Colonic mucosa (tissue), 4 donors: ENCODE measurements at regions not wholly inside any gene's neighbourhood (a gene's known extent, or its start where the extent isn't known, plus 50 kb on each side); places are given as distances from the start of the nearest gene placed in this dataset.

ENCODE experiments used
- DNase-seq: peaks from one replicate; pipeline ENCODE4 v3.0.0-alpha.2; 2020
- H3K27ac ChIP-seq: fragments of 200-600 bp; one replicate; pipeline ENCODE4 v1.8.0; 2021
- H3K27me3 ChIP-seq: fragments of 200-600 bp; one replicate; pipeline ENCODE4 v1.8.0; 2021
- H3K36me3 ChIP-seq: fragments of 200-600 bp; one replicate; pipeline ENCODE4 v1.8.0; 2021
- H3K4me1 ChIP-seq: fragments of 200-600 bp; one replicate; pipeline ENCODE4 v1.8.0; 2021; ENCODE audit warnings: mild to moderate bottlenecking
- H3K4me3 ChIP-seq: fragments of 200-600 bp; one replicate; pipeline ENCODE4 v1.8.0; 2021
- H3K9ac ChIP-seq, 2 donors: one replicate each; pipeline ENCODE4 v1.7.0; 2013; ENCODE audit warnings: control low read depth in 2 of 2, low read depth in 2 of 2, low read length in 2 of 2
- H3K9me3 ChIP-seq: fragments of 200-600 bp; one replicate; pipeline ENCODE4 v1.8.0; 2021
- CTCF ChIP-seq: fragments of 200-600 bp; IDR thresholded peaks from one replicate; pipeline ENCODE4 v1.8.0; 2022; ENCODE audit warnings: antibody characterized with exemption, mild to moderate bottlenecking
- intact Hi-C: fragments of 100-400 bp; cut with DNase I; formaldehyde crosslinking; loops from one replicate; pipeline ENCODE4 v1.14.1; 2022
- donor health status: healthy.
- donor health status: DM: no; HTN: no; CAD: no.
- donor health status: DM: no; HTN: no; CAD: no.

GRCh38 chr2:187171318-187171717 is 276.7 kb downstream of the CALCRL start:
- Histone ChIP-seq H3K4me3 (no peak overlapping the region), H3K4me1 (no peaks in the 10 kb centered on the region), H3K27ac (no peak overlapping the region), H3K27me3 (no peaks in the 10 kb centered on the region), H3K9me3 (no peaks in the 10 kb centered on the region), H3K36me3 (no peaks in the 10 kb centered on the region), H3K9ac (no peak overlapping the region)
- intact Hi-C loops, result no loop called here
- no peak for TF ChIP-seq CTCF
- DNase-seq, result no peak

GRCh38 chr2:187169864-187170263 is 278.2 kb downstream of the CALCRL start:
- TF ChIP-seq CTCF, result no peak
- DNase-seq, result no peak
- intact Hi-C loops, result no loop called here

GRCh38 chr2:187168720-187169713 is 279.0 kb downstream of the CALCRL start:
- Histone ChIP-seq H3K9ac (no peak overlapping the region), H3K9me3 (no peaks in the 10 kb centered on the region), H3K27ac (no peak overlapping the region), H3K36me3 (no peaks in the 10 kb centered on the region), H3K4me1 (no peaks in the 10 kb centered on the region), H3K27me3 (no peaks in the 10 kb centered on the region), H3K4me3 (no peak overlapping the region)
- intact Hi-C loops, result no loop called here
- DNase-seq, result no peak
- no peak for TF ChIP-seq CTCF

More at GRCh38 chr2:187169864-187170263, 278.2 kb downstream of the CALCRL start:
- no peaks in the 10 kb centered on the region for H3K9me3 ChIP-seq
- H3K27ac ChIP-seq, result no peak overlapping the region
- no peak overlapping the region for H3K4me3 ChIP-seq
- no peaks in the 10 kb centered on the region for H3K27me3 ChIP-seq
- H3K9ac ChIP-seq, result no peak overlapping the region
- H3K36me3 ChIP-seq, result no peaks in the 10 kb centered on the region
- no peaks in the 10 kb centered on the region for H3K4me1 ChIP-seq

- TF ChIP-seq CTCF, result no peak
- Histone ChIP-seq H3K4me3 (no peak overlapping the region), H3K4me1 (no peaks in the 10 kb centered on the region), H3K36me3 (no peaks in the 10 kb centered on the region), H3K9ac (no peak overlapping the region), H3K9me3 (no peaks in the 10 kb centered on the region), H3K27ac (no peak overlapping the region), H3K27me3 (no peaks in the 10 kb centered on the region)
- intact Hi-C loops, result no loop called here
- no peak for DNase-seq
These were observed 280.6 kb downstream of the CALCRL start for GRCh38 chr2:187167491-187167890.

GRCh38 chr2:187165936-187166610 is 282.0 kb downstream of the CALCRL start:
- Histone ChIP-seq H3K27ac (no peak overlapping the region), H3K4me3 (no peak overlapping the region), H3K9ac (no peak overlapping the region), H3K4me1 (no peaks in the 10 kb centered on the region), H3K9me3 (no peaks in the 10 kb centered on the region), H3K36me3 (no peaks in the 10 kb centered on the region), H3K27me3 (no peaks in the 10 kb centered on the region)
- intact Hi-C loops, result no loop called here
- no peak for DNase-seq
- no peak for TF ChIP-seq CTCF
